ENCODE measurements at regions not wholly inside any gene's neighbourhood (a gene's known extent, or its start where the extent isn't known, plus 50 kb on each side); places are given as distances from the start of the nearest gene placed in this dataset.
"Not testable (repeated sequence)": the region's sequence is repeated elsewhere in the genome, so short reads cannot be mapped to it uniquely, and the experiment has no call there.

- no peak overlapping the region for H3K4me3 ChIP-seq (ENCODE audit: low read length)
- TF ChIP-seq ZNF274 (IDR thresholded peaks at IDR 0.05; ENCODE audit: low read depth, low read length), result no peak
Observed at GRCh38 chr6:15088904-15089568, 156.8 kb upstream of the JARID2 start.

- H3K4me3 ChIP-seq (ENCODE audit: low read length), result no peak overlapping the region
- TF ChIP-seq ZNF274 (IDR thresholded peaks at IDR 0.05; ENCODE audit: low read depth, low read length), result no peak
Observed at GRCh38 chr6:15089569-15090144, 156.2 kb upstream of the JARID2 start.

GRCh38 chr6:15090145-15090579 lies 155.7 kb upstream of the JARID2 start:
- no peak overlapping the region for H3K4me3 ChIP-seq (ENCODE audit: low read length)

GRCh38 chr6:15090745-15091384 lies 155.0 kb upstream of the JARID2 start:
- H3K4me3 ChIP-seq (ENCODE audit: low read length), result no peak overlapping the region
- no peak for TF ChIP-seq ZNF274 (IDR thresholded peaks at IDR 0.05; ENCODE audit: low read depth, low read length)

More at GRCh38 chr6:15090145-15090579, 155.7 kb upstream of the JARID2 start:
- no peak for TF ChIP-seq ZNF274 (IDR thresholded peaks at IDR 0.05; ENCODE audit: low read depth, low read length)

- no peak for TF ChIP-seq ZNF274 (IDR thresholded peaks at IDR 0.05; ENCODE audit: low read depth, low read length)
- H3K4me3 ChIP-seq (ENCODE audit: low read length), result no peak overlapping the region
Observed at GRCh38 chr6:15096894-15097837, 148.7 kb upstream of the JARID2 start.

- TF ChIP-seq ZNF274 (IDR thresholded peaks at IDR 0.05; ENCODE audit: low read depth, low read length), result no peak
- no peak overlapping the region for H3K4me3 ChIP-seq (ENCODE audit: low read length)
Observed at GRCh38 chr6:15101130-15101529, 144.7 kb upstream of the JARID2 start.

- TF ChIP-seq ZNF274 (IDR thresholded peaks at IDR 0.05; ENCODE audit: low read depth, low read length), result no peak
- no peak overlapping the region for H3K4me3 ChIP-seq (ENCODE audit: low read length)
Observed at GRCh38 chr6:15102241-15102640, 143.6 kb upstream of the JARID2 start.

- no peak overlapping the region for H3K4me3 ChIP-seq (ENCODE audit: low read length)
- no peak for TF ChIP-seq ZNF274 (IDR thresholded peaks at IDR 0.05; ENCODE audit: low read depth, low read length)
Observed at GRCh38 chr6:15106958-15107643, 138.8 kb upstream of the JARID2 start.

- H3K4me3 ChIP-seq (ENCODE audit: low read length), result no peak overlapping the region
- no peak for TF ChIP-seq ZNF274 (IDR thresholded peaks at IDR 0.05; ENCODE audit: low read depth, low read length)
Observed at GRCh38 chr6:15107644-15108382, 138.1 kb upstream of the JARID2 start.

- H3K4me3 ChIP-seq (ENCODE audit: low read length), result no peak overlapping the region
- TF ChIP-seq ZNF274 (IDR thresholded peaks at IDR 0.05; ENCODE audit: low read depth, low read length), result no peak
Observed at GRCh38 chr6:15108383-15108715, 137.5 kb upstream of the JARID2 start.

- H3K4me3 ChIP-seq (ENCODE audit: low read length), result no peak overlapping the region
- TF ChIP-seq ZNF274 (IDR thresholded peaks at IDR 0.05; ENCODE audit: low read depth, low read length), result no peak
Observed at GRCh38 chr6:15109338-15110090, 136.4 kb upstream of the JARID2 start.

- no peak for TF ChIP-seq ZNF274 (IDR thresholded peaks at IDR 0.05; ENCODE audit: low read depth, low read length)
- no peak overlapping the region for H3K4me3 ChIP-seq (ENCODE audit: low read length)
Observed at GRCh38 chr6:15110726-15111354, 135.0 kb upstream of the JARID2 start.

GRCh38 chr6:15111576-15111975 lies 134.3 kb upstream of the JARID2 start:
- not testable (repeated sequence) for H3K4me3 ChIP-seq (ENCODE audit: low read length)

Data from GM08714 (cell line).